H1 (cell line): ENCODE measurements at regions not wholly inside any gene's neighbourhood (a gene's known extent, or its start where the extent isn't known, plus 50 kb on each side); places are given as distances from the start of the nearest gene placed in this dataset.

ENCODE experiments used
- CTCF ChIA-PET: fragments of 300-600 bp; sonication (Branson Sonifier 250); formaldehyde crosslinking; loops from one replicate; lab custom pipeline; 2021; ENCODE audit not compliant: partially characterized antibody; lab: Charles Lee
- POLR2A ChIA-PET: fragments of 300-600 bp; sonication (Branson Sonifier 250); formaldehyde crosslinking; loops from one replicate; lab custom pipeline; 2021; ENCODE audit warnings: inconsistent platforms; ENCODE audit not compliant: partially characterized antibody; lab: Charles Lee
- DNase-seq, 2 experiments: peaks; one replicate each; pipeline versions ENCODE4 v3.0.0 to v3.0.0-alpha.2; 2010 to 2022; ENCODE audit warnings: low spot score in 2 of 2, low read depth in 1 of 2, mixed read lengths in 1 of 2
- FAIRE-seq: peaks from 2 replicates; lab custom pipeline; 2011; peaks lifted over from hg19 to GRCh38; lab: Jason Lieb, UNC
- H2AFZ ChIP-seq: 2 replicates; pipeline ENCODE4 v1.8.1; 2012; ENCODE audit warnings: low read length, inconsistent platforms
- H2AK5ac ChIP-seq: 2 replicates; pipeline ENCODE4 v1.6.1; 2013; ENCODE audit warnings: low read depth, low read length
- H2BK120ac ChIP-seq: replicated peaks from 2 replicates; pipeline ENCODE3; 2013; ENCODE audit warnings: low read depth, low read length, inconsistent platforms
- H2BK12ac ChIP-seq: 2 replicates; pipeline ENCODE4 v1.6.1; 2013; ENCODE audit warnings: low read depth, low read length
- H2BK15ac ChIP-seq: 2 replicates; pipeline ENCODE4 v1.6.1; 2013; ENCODE audit warnings: low read length
- H2BK20ac ChIP-seq: 2 replicates; pipeline ENCODE4 v1.6.1; 2013; ENCODE audit warnings: low read length
- H2BK5ac ChIP-seq: 2 replicates; pipeline ENCODE4 v1.6.1; 2013; ENCODE audit warnings: low read depth, low read length
- H3K14ac ChIP-seq: 2 replicates; pipeline ENCODE4 v1.6.1; 2013; ENCODE audit warnings: inconsistent platforms; ENCODE audit not compliant: insufficient read length
- H3K18ac ChIP-seq: 2 replicates; pipeline ENCODE4 v1.6.1; 2013; ENCODE audit warnings: low read length; ENCODE audit errors: extremely low read depth
- H3K23ac ChIP-seq: 2 replicates; pipeline ENCODE4 v1.6.1; 2013; ENCODE audit warnings: inconsistent platforms; ENCODE audit not compliant: insufficient read length
- H3K23me2 ChIP-seq: 2 replicates; pipeline ENCODE4 v1.6.1; 2013; ENCODE audit warnings: low read depth, low read length
- H3K27ac ChIP-seq: 2 replicates; pipeline ENCODE4 v1.6.1; 2011; ENCODE audit warnings: low read depth, low read length, inconsistent platforms
- H3K27me3 ChIP-seq, 4 experiments: replicated peaks in 1 of 4; 1 replicate in 1 of 4; 2 replicates in 3 of 4; pipeline versions ENCODE4 v1.6.1 to v1.8.1; 2011 to 2013; ENCODE audit warnings: low read length in 3 of 4, mild to moderate bottlenecking in 3 of 4, inconsistent platforms in 2 of 4, mixed read lengths in 2 of 4, moderate library complexity in 1 of 4; ENCODE audit not compliant: control insufficient read depth in 3 of 4, insufficient read depth in 3 of 4; ENCODE audit errors: extremely low read depth in 1 of 4
- H3K36me3 ChIP-seq, 4 experiments: 2 replicates each; pipeline versions ENCODE4 v1.6.1 to v1.8.1; 2011 to 2013; ENCODE audit warnings: mild to moderate bottlenecking in 4 of 4, low read length in 3 of 4, moderate library complexity in 2 of 4, control low read depth in 1 of 4, inconsistent platforms in 1 of 4; ENCODE audit not compliant: insufficient read depth in 4 of 4, control insufficient read depth in 2 of 4
- H3K4ac ChIP-seq: replicated peaks from 2 replicates; pipeline ENCODE3; 2013; ENCODE audit warnings: low read length, low read depth, mixed read lengths, inconsistent platforms; ENCODE audit not compliant: insufficient read length
- H3K4me1 ChIP-seq, 4 experiments: replicated peaks in 1 of 4; 1 replicate in 1 of 4; 2 replicates in 3 of 4; pipeline versions ENCODE4 v1.6.1 to v1.8.1; 2011 to 2013; ENCODE audit warnings: low read length in 3 of 4, inconsistent platforms in 2 of 4, mixed read lengths in 1 of 4; ENCODE audit not compliant: insufficient read depth in 4 of 4, control insufficient read depth in 3 of 4
- H3K4me2 ChIP-seq, 2 experiments: 2 replicates each; pipeline versions ENCODE4 v1.6.1 to v1.8.1; 2011 to 2013; ENCODE audit warnings: low read depth in 2 of 2, low read length in 2 of 2, control low read depth in 1 of 2, inconsistent platforms in 1 of 2, mild to moderate bottlenecking in 1 of 2; ENCODE audit not compliant: insufficient read depth in 1 of 2
- H3K4me3 ChIP-seq, 4 experiments: fragments of 200-600, 300-600 bp in 1 of 4; sonication (generic), shearing (Covaris generic), sonication (Bioruptor Twin) in 1 of 4; 2 replicates each; pipeline versions ENCODE4 v1.5.1 to v1.8.1; 2011 to 2016; ENCODE audit warnings: low read length in 4 of 4, low read depth in 3 of 4, control low read depth in 2 of 4, inconsistent platforms in 2 of 4, mild to moderate bottlenecking in 2 of 4, mixed read lengths in 1 of 4, moderate library complexity in 1 of 4; ENCODE audit not compliant: insufficient read depth in 2 of 4; ENCODE audit errors: extremely low read depth in 1 of 4
- H3K56ac ChIP-seq: replicated peaks from 2 replicates; pipeline ENCODE3; 2013; ENCODE audit warnings: low read depth, mild to moderate bottlenecking, mixed read lengths, low read length, inconsistent platforms; ENCODE audit not compliant: insufficient read length
- H3K79me1 ChIP-seq: 2 replicates; pipeline ENCODE4 v1.6.1; 2013; ENCODE audit warnings: low read depth, low read length, control low read depth
- H3K79me2 ChIP-seq, 2 experiments: 2 replicates each; pipeline versions ENCODE4 v1.6.1 to v1.8.1; 2012 to 2013; ENCODE audit warnings: low read length in 2 of 2, mild to moderate bottlenecking in 2 of 2, inconsistent platforms in 1 of 2; ENCODE audit not compliant: insufficient read depth in 2 of 2, control insufficient read depth in 1 of 2
- H3K9ac ChIP-seq, 4 experiments: replicated peaks in 1 of 4; 1 replicate in 1 of 4; 2 replicates in 3 of 4; pipeline versions ENCODE4 v1.6.1 to v1.8.1; 2011 to 2013; ENCODE audit warnings: low read depth in 3 of 4, low read length in 3 of 4, control low read depth in 2 of 4, mild to moderate bottlenecking in 2 of 4, moderate library complexity in 2 of 4, inconsistent platforms in 1 of 4; ENCODE audit errors: extremely low read depth in 1 of 4
- H3K9me3 ChIP-seq, 2 experiments: 2 replicates each; pipeline versions ENCODE4 v1.6.1 to v1.8.1; 2012 to 2013; ENCODE audit warnings: mild to moderate bottlenecking in 2 of 2, moderate library complexity in 2 of 2, control low read depth in 1 of 2, inconsistent platforms in 1 of 2, low read depth in 1 of 2, low read length in 1 of 2, mixed read lengths in 1 of 2; ENCODE audit not compliant: insufficient read depth in 2 of 2
- H4K20me1 ChIP-seq, 2 experiments: replicated peaks in 1 of 2; 2 replicates each; pipeline versions ENCODE3 to v1.8.1; 2011 to 2013; ENCODE audit warnings: inconsistent platforms in 2 of 2, low read length in 2 of 2, mild to moderate bottlenecking in 1 of 2; ENCODE audit not compliant: insufficient read depth in 2 of 2, control insufficient read depth in 1 of 2
- H4K5ac ChIP-seq: 2 replicates; pipeline ENCODE4 v1.6.1; 2013; ENCODE audit warnings: low read length, low read depth, mixed read lengths, inconsistent platforms; ENCODE audit not compliant: insufficient read length
- H4K8ac ChIP-seq: 2 replicates; pipeline ENCODE4 v1.8.0; 2013; ENCODE audit warnings: mild to moderate bottlenecking, moderate library complexity, low read length, inconsistent platforms; ENCODE audit not compliant: insufficient read depth; ENCODE audit errors: extremely low read depth
- H4K91ac ChIP-seq: replicated peaks from 2 replicates; pipeline ENCODE3; 2013; ENCODE audit warnings: low read length, mixed read lengths, inconsistent platforms; ENCODE audit not compliant: insufficient read length
- CBX8 ChIP-seq: fragments of 300-800, 300-1000 bp; sonication (generic); IDR thresholded peaks from 2 replicates; pipeline ENCODE4 v1.7.1; 2016; ENCODE audit warnings: low read depth, low read length, borderline replicate concordance
- CHD1 ChIP-seq: IDR thresholded peaks from 2 replicates; pipeline ENCODE4 v1.6.1; 2012; ENCODE audit warnings: low read depth, low read length, improper control_type of control experiment
- GTF2F1 ChIP-seq: IDR thresholded peaks from 2 replicates; pipeline ENCODE4 v1.6.1; 2012; ENCODE audit warnings: low read depth, low read length, improper control_type of control experiment, borderline replicate concordance
- JUN ChIP-seq: IDR thresholded peaks from 2 replicates; pipeline ENCODE4 v1.6.1; 2011; ENCODE audit warnings: low read depth, mild to moderate bottlenecking, improper control_type of control experiment, low read length
- POLR2A ChIP-seq, 2 experiments: IDR thresholded peaks; 1 replicate in 1 of 2; 2 replicates in 1 of 2; pipeline ENCODE4 v1.6.1; 2011; ENCODE audit warnings: low read depth in 2 of 2, low read length in 2 of 2, mild to moderate bottlenecking in 2 of 2; ENCODE audit errors: control extremely low read depth in 1 of 2
- RBBP5 ChIP-seq: IDR thresholded peaks from 2 replicates; pipeline ENCODE4 v1.7.1; 2012; ENCODE audit warnings: low read depth, mild to moderate bottlenecking, inconsistent platforms, low read length, moderate library complexity, borderline replicate concordance
- SRF ChIP-seq: IDR thresholded peaks from 2 replicates; pipeline ENCODE4 v1.6.1; 2011; ENCODE audit warnings: mild to moderate bottlenecking, low read depth, low read length, moderate library complexity
- SUZ12 ChIP-seq: fragments of 200-600 bp; sonication (generic); IDR thresholded peaks from 2 replicates; pipeline ENCODE4 v1.6.1; 2012; ENCODE audit warnings: mild to moderate bottlenecking, inconsistent platforms, low read length, moderate library complexity, mixed read lengths
- YY1 ChIP-seq: IDR thresholded peaks from 2 replicates; pipeline ENCODE4 v1.6.1; 2011; ENCODE audit warnings: low read depth, mild to moderate bottlenecking, low read length
- ZNF274 ChIP-seq: IDR thresholded peaks from 2 replicates; pipeline ENCODE4 v1.7.0; 2012; ENCODE audit warnings: low read length, borderline replicate concordance; ENCODE audit errors: extremely low read depth
- TF ChIP-seq, protein P1 (sequence below): IDR thresholded peaks from 2 replicates; pipeline ENCODE4 v1.6.1; 2012; ENCODE audit warnings: low read length, inconsistent platforms

DNA sequence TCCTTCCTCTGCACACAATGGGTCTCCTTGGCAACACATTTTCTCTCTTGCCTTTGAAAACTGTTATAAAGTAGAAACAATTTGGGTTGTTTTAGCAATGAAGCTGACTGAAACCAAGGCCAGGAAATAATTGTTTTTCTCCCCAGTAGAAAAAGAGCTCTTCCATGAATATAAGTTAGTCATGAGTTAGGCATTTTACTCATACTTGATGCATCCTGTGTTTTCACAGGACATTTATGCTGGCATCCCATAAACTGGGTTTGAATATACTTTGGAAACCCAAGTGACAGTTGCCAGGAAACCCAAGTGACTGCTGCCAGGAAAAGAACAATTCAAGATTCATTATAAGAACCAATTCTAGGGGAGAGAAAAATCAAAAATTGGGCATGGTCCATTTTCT lies 128.6 kb upstream of the NPY2R start:
- POLR2A ChIA-PET, result no interaction called here
- Histone ChIP-seq H2BK20ac (no peak overlapping the region), H2AFZ (no peak overlapping the region), H3K23ac (no peak overlapping the region), H4K91ac (no peak overlapping the region), H3K56ac (no peak overlapping the region), H3K9me3 (no peaks in the 10 kb centered on the region), H4K5ac (no peak overlapping the region), H3K4me3 (no peak overlapping the region), H2BK15ac (no peak overlapping the region), H3K14ac (no peak overlapping the region), H3K27me3 (no peaks in the 10 kb centered on the region), H2BK120ac (no peak overlapping the region), H3K4me1 (no peaks in the 10 kb centered on the region), H2AK5ac (no peak overlapping the region), H3K4ac (no peak overlapping the region), H3K27ac (no peak overlapping the region), H3K18ac (no peak overlapping the region), H3K79me2 (no peaks in the 10 kb centered on the region), H3K9ac (no peak overlapping the region)
- no peak for DNase-seq
- FAIRE-seq, result no peak
- TF ChIP-seq CBX8 (no peak), GTF2F1 (no peak), CHD1 (no peak), ZNF274 (no peak), JUN (no peak), YY1 (no peak), RBBP5 (no peak), SRF (no peak), SUZ12 (no peak), POLR2A (IDR thresholded peaks at IDR 0.05; ENCODE audit: control extremely low read depth in 1 of 2, low read depth in 2 of 2, low read length in 2 of 2) (no peak)
- TF ChIP-seq, protein P1, sequence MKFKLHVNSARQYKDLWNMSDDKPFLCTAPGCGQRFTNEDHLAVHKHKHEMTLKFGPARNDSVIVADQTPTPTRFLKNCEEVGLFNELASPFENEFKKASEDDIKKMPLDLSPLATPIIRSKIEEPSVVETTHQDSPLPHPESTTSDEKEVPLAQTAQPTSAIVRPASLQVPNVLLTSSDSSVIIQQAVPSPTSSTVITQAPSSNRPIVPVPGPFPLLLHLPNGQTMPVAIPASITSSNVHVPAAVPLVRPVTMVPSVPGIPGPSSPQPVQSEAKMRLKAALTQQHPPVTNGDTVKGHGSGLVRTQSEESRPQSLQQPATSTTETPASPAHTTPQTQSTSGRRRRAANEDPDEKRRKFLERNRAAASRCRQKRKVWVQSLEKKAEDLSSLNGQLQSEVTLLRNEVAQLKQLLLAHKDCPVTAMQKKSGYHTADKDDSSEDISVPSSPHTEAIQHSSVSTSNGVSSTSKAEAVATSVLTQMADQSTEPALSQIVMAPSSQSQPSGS, result no peak
- TF ChIP-seq, all 59 proteins: peak for 0
- Histone ChIP-seq H3K4me2 (no peak overlapping the region), H3K23me2 (no peaks in the 10 kb centered on the region), H2BK5ac (no peak overlapping the region), H3K36me3 (no peaks in the 10 kb centered on the region), H2BK12ac (no peak overlapping the region), H4K20me1 (no peaks in the 10 kb centered on the region), H4K8ac (no peak overlapping the region), H3K79me1 (no peaks in the 10 kb centered on the region)
- CTCF ChIA-PET, result interaction anchor here (0.9 to 2.6 kb wide), 2 partner anchors 42 to 54 kb away, joined by 3 to 6 read pairs; no protein-coding TSS in a partner anchor
